ENCODE measurements at regions not wholly inside any gene's neighbourhood (a gene's known extent, or its start where the extent isn't known, plus 50 kb on each side); places are given as distances from the start of the nearest gene placed in this dataset.

DNA sequence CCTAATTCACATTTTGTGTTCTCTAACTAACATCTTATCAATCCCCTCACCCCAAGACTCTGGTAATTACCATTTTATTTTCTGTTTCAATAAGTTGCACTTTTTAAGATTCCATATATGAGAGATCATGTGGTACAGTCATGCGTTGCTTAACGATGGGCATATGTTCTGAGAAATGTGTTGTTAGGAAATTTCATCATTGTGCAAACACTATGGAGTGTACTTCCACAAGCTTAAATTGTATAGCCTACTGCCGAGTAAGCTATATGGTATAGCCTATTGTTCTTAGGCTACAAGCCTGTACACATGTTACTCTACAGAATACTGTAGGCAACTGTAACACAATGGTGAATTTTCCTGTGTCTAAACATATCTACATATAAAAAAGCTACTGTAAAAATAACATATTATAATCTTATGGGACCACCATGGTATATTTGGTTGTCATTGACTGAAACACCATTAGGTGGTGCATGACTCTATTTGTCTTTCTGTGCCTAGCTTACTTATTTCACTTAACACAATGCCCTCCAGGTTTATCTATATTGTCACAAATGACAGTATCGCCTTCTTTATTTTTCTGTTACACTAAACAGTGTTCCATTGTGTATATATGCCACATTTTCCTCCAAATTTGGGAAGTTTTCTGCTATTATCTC lies 473.4 kb upstream of the LMO3 start:
- H3K27ac ChIP-seq (ENCODE audit: low read length) = no peak overlapping the region
- no peak for TF ChIP-seq MXI1 (conservative IDR thresholded peaks at IDR 0.05; ENCODE audit: poor library complexity, severe bottlenecking)
- H3K27me3 ChIP-seq (ENCODE audit: insufficient read depth, low read depth, low read length) = no peaks in the 10 kb centered on the region
- no peaks in the 10 kb centered on the region for H3K9me2 ChIP-seq (ENCODE audit: insufficient read depth, low read length)
- no peak overlapping the region for H3K4me3 ChIP-seq (ENCODE audit: low read length)
- no peak overlapping the region for H3K9ac ChIP-seq (ENCODE audit: low read length)
- no peaks in the 10 kb centered on the region for H3F3A ChIP-seq (ENCODE audit: insufficient read depth, low read length, poor library complexity, severe bottlenecking)
- no peaks in the 10 kb centered on the region for H4K20me1 ChIP-seq (ENCODE audit: insufficient read depth)
- H3K9me3 ChIP-seq (ENCODE audit: low read length) = no peaks in the 10 kb centered on the region
- H3K36me3 ChIP-seq (ENCODE audit: insufficient read depth, low read length) = no peaks in the 10 kb centered on the region
- H2AFZ ChIP-seq (ENCODE audit: low read depth, low read length) = no peak overlapping the region
- H3K4me2 ChIP-seq (ENCODE audit: low read length) = no peak overlapping the region
- H3K79me2 ChIP-seq (replicated peaks; ENCODE audit: insufficient read depth, low read length) = no peaks in the 10 kb centered on the region

GRCh38 chr12:17077594-17077993 lies 471.6 kb upstream of the LMO3 start:
- TF ChIP-seq, protein P1, sequence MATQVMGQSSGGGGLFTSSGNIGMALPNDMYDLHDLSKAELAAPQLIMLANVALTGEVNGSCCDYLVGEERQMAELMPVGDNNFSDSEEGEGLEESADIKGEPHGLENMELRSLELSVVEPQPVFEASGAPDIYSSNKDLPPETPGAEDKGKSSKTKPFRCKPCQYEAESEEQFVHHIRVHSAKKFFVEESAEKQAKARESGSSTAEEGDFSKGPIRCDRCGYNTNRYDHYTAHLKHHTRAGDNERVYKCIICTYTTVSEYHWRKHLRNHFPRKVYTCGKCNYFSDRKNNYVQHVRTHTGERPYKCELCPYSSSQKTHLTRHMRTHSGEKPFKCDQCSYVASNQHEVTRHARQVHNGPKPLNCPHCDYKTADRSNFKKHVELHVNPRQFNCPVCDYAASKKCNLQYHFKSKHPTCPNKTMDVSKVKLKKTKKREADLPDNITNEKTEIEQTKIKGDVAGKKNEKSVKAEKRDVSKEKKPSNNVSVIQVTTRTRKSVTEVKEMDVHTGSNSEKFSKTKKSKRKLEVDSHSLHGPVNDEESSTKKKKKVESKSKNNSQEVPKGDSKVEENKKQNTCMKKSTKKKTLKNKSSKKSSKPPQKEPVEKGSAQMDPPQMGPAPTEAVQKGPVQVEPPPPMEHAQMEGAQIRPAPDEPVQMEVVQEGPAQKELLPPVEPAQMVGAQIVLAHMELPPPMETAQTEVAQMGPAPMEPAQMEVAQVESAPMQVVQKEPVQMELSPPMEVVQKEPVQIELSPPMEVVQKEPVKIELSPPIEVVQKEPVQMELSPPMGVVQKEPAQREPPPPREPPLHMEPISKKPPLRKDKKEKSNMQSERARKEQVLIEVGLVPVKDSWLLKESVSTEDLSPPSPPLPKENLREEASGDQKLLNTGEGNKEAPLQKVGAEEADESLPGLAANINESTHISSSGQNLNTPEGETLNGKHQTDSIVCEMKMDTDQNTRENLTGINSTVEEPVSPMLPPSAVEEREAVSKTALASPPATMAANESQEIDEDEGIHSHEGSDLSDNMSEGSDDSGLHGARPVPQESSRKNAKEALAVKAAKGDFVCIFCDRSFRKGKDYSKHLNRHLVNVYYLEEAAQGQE (IDR thresholded peaks at IDR 0.05; ENCODE audit: borderline replicate concordance) = no peak
- TF ChIP-seq MXI1 (conservative IDR thresholded peaks at IDR 0.05; ENCODE audit: poor library complexity, severe bottlenecking) (no peak), EP300 (conservative IDR thresholded peaks at IDR 0.05; ENCODE audit: poor library complexity, severe bottlenecking) (no peak), CTCF (IDR thresholded peaks at IDR 0.05; ENCODE audit: poor library complexity, severe bottlenecking) (no peak), EZH2 (IDR thresholded peaks at IDR 0.05; ENCODE audit: borderline replicate concordance, insufficient read depth, low read length, poor library complexity, severe bottlenecking) (no peak), RAD21 (conservative IDR thresholded peaks at IDR 0.05) (no peak), POLR2AphosphoS5 (IDR thresholded peaks at IDR 0.05) (no peak), SMC3 (conservative IDR thresholded peaks at IDR 0.05; ENCODE audit: poor library complexity) (no peak), TAF1 (IDR thresholded peaks at IDR 0.05; ENCODE audit: low read depth) (no peak)
- no peaks in the 10 kb centered on the region for H3K27me3 ChIP-seq (ENCODE audit: insufficient read depth, low read depth, low read length)
- H3K36me3 ChIP-seq (ENCODE audit: insufficient read depth, low read length) = no peaks in the 10 kb centered on the region
- H2AFZ ChIP-seq (ENCODE audit: low read depth, low read length) = no peak overlapping the region
- H3K9me2 ChIP-seq (ENCODE audit: insufficient read depth, low read length) = no peaks in the 10 kb centered on the region
- no peaks in the 10 kb centered on the region for H3K9me3 ChIP-seq (ENCODE audit: low read length)
- H3K79me2 ChIP-seq (replicated peaks; ENCODE audit: insufficient read depth, low read length) = no peaks in the 10 kb centered on the region
- H4K20me1 ChIP-seq (ENCODE audit: insufficient read depth) = no peaks in the 10 kb centered on the region
- H3K4me2 ChIP-seq (ENCODE audit: low read length) = no peak overlapping the region
- no peak overlapping the region for H3K9ac ChIP-seq (ENCODE audit: low read length)
- no peak overlapping the region for H3K27ac ChIP-seq (ENCODE audit: low read length)
- no peak overlapping the region for H3K4me3 ChIP-seq (ENCODE audit: low read length)
- H3F3A ChIP-seq (ENCODE audit: insufficient read depth, low read length, poor library complexity, severe bottlenecking) = no peaks in the 10 kb centered on the region

Measured in neural cell (in vitro differentiated cells).